Hematopoietic multipotent progenitor cell treated with erythropoietin and hydrocortisone succinate and interleukin-3 and kit ligand, for 8 days (in vitro differentiated cells): ENCODE measurements at regions not wholly inside any gene's neighbourhood (a gene's known extent, or its start where the extent isn't known, plus 50 kb on each side); places are given as distances from the start of the nearest gene placed in this dataset.

ENCODE experiments used
- DNase-seq: peaks from one replicate; pipeline ENCODE4 v3.0.0-alpha.2; 2015

DNA sequence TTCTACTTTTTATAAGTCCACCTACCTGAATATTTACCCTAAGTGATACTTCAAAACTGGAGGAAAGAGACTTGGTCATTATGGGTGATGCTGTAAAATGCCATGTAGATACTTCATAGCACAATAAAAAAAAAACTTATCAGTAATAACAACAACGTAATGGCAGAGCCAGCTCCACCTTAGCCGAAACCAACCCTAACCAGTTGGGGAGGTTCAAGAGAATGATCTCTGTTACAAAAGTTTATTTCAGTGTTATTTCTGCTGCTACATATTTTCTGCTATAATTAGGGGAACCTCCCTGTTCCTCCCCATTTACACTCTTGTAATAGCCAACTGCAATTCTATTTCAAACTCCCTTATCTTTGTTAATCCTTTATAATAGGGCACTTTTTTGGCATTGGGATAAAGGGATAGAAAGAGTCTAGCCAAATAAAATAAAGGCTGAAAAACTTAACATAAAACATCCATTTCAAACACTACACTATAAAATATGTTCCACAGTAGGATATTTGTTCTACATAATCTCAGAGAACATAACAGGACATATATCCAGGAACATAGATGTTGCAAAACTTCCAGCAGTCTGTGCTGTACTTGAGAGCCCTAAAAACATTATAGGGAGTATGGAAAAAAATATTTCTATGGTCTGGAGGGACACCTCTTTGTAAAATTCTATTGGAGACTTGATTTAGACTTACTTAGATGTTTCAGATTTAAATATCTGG, 138.7 kb upstream of the POF1B start:
- no peak for DNase-seq

DNA sequence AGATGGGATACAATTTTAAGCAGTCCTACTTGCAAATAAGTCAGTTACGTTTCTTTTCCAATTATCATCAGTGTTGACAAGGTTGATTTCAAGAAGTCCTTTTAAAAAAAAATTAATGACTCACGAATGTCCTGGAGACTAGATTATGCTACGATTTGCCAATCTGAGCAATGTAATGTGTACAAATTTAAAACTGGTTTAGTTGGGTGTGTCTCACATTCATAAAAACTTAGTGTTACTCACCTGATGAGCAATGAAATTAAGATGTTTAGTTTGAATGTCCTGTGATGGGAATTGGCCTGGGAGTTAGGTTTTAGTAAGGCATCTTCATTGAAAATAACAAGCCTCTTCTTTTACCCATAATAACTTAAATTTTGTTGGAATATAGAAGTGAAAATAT, 136.7 kb upstream of the POF1B start:
- DNase-seq: no peak

DNA sequence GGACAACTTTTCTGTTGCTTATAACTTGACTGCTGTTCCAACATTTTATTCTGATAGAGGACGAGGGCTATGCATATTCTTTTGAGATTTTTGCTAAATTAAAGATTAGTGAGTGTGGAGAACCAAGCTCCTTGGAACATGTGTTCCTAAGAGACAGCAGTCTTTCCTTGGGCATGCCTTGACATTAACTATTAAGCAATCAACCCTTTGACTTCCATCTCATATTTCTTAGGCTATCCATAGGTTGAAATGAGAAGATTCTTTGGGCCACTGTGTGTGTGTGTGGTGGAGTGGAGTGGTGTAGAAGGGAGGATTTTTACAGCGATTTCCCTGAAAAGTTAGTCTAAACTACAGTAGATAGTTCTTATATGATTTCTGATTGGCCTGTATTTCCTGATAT, 127.4 kb upstream of the POF1B start:
- no peak for DNase-seq

DNA sequence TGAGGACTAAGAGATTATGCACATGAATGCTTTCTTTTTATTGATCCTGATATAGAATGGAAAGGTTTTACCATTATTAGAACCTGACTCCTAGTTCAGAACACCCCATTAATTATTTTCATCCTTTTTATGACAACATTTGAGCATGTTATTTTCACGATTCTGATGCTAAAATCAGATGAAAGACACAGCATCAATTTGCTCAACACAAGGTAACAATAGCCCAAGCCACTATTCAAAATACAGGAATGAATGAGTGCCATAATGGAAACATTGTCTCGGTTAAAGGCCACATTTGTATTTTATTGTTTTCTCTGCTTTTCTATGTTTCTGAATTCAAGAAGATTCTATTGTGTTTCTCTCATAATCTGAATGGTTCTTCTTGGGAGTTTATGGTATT, 126.3 kb upstream of the POF1B start:
- DNase-seq: no peak

DNA sequence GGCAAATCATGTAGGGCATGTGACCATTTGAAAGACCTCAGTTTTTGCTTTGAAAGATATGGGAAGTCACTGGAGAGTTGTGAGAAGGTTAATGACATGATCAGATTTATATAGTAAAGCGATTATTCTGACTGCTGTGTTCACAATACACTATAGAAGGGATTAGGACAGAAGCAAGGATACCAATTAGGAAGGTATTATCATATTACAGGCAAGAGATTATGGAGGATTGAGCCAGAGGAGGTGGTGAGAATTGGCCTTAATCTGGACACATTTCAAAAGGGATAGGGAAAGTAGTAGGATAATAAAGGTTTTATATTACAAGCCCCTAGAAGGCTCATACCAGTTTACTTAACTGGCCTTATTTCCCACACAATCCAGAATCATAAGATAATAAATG, 124.9 kb upstream of the POF1B start:
- no peak for DNase-seq

DNA sequence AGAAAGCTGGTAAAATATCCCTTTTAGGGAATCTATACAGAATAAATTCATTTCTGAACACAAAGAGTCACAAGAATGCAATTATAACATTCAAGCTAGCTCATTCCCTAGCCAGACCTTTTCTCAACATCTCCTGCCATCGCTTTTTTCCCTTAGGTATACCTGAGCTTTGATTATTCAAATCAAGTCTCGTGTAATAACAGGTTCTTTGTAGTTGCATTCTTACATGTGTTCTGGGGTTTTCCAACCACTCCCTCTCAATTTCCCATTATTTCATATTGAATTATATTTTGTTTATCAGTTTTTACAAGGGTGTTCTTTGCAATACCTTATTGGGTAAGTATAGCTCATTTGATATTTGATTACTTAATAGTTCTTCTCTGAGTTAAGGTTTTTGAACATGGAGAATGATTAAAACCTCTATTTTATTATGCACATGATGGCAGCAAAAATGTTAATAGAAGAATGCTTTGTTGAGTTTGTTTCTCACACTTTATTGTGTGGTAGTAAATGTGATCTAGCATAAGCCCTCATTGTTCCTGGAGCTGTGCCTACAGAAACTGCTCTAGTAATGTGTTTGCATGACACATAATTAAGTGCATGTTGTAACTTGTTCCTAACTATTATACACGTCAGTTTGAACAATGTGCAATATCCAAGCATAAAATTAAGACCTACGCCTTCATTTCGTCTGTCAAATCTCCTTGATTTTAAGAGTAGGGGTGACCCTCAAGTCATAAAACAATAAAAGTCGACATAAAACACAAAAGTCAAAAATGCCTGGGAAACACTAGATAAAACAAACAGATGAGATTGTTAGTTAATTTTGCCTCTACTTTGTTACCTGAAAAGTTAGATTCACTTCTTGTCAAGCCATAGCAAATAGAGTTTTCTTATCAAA, 124.0 kb upstream of the POF1B start:
- no peak for DNase-seq

DNA sequence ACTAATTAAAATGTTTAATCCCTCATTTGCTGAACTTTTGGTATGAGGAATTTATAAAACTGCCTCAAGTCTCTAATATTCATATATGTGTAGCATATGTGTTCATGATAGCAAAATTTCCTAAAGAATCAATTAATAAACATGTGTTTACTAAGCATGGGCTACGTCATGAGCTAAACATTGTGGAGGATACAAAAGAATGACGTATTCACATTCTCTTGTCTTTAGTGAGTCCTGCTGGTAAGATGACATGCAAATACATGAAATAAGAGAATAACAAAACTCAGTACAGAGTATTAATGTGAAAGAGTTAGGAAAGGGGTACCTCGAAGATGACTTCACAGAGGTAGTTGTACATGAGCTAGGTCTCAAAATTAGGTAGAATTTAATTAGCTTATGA, 121.9 kb upstream of the POF1B start:
- DNase-seq: no peak

DNA sequence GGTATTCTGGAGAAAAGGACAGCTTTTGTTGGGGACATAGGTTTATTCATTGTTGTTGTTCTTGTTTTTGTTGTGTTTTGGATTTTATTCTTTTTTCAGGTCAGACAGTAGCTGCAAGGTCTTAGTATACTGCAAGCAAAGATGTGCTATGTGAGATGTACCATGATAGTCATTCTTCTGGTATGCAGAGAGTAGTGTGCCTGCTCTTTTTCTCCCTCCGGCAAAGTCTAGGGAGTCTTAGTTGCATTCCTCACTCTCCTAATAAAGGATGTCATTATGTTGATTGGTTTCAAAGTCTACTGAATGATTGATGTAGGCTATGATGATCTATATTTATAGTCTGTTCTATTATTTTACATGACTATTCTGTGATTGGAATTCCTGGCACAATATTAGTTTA, 119.9 kb upstream of the POF1B start:
- no peak for DNase-seq

DNA sequence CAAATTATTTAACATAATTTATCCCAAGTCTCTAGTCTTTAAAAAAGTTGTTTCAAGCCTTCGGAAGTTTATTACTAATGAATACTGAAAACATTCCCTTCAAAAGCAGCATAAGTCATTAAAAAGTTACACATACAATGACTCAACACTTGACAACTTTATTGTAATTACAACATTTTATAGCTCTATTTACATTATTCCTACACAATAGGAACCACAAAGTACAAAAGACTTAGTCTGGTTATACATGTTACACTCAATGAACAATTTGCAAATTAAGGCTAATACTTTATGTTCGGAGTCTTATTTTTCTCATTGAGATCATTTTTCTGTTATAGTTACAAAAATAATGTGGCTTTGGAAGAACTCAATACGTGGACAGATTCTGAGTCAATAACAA, 114.4 kb upstream of the POF1B start:
- DNase-seq: no peak

DNA sequence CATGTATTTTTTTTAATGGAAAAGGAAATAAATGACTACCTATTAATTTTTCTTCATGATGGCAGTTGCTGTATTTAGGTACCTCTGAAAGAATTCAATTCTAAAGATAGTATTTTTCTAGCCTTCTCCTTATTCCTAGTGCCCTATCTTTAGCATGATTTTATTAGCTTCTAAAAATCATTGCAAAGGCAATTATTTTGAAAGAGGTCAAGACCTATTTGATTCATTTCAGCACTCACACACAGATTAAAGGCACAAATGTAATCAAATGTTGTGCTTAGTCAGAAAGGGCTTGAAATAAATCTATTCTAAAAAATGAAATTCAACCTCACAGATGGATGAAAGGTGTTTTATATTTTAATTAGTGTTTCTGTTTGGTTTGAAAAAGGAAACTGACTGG, 74.8 kb upstream of the POF1B start:
- no peak for DNase-seq

DNA sequence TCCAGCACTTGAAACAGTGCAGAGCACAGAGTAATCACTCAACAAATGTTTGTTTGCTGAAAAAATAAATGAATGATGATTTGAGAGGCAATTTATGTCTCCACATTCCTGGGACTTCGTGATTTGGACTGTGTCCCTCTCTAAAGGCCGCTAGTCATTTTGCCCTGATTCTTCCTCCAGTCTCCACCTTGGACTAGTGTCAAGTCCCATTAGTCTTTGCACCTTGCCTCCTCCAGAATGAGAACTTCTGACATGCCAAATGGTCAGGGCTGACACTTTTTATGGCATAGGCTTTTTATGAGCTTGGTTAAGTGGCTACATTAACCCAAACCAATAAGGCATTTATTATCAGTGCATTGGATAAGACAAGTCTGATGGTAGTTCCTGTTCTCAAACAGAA, 65.1 kb upstream of the POF1B start:
- no peak for DNase-seq
